H1 (cell line): ENCODE measurements at regions not wholly inside any gene's neighbourhood (a gene's known extent, or its start where the extent isn't known, plus 50 kb on each side); places are given as distances from the start of the nearest gene placed in this dataset.

Experiments
- CTCF ChIA-PET: fragments of 300-600 bp; sonication (Branson Sonifier 250); formaldehyde crosslinking; loops from one replicate; lab custom pipeline; 2021; ENCODE audit not compliant: partially characterized antibody; lab: Charles Lee
- POLR2A ChIA-PET: fragments of 300-600 bp; sonication (Branson Sonifier 250); formaldehyde crosslinking; loops from one replicate; lab custom pipeline; 2021; ENCODE audit warnings: inconsistent platforms; ENCODE audit not compliant: partially characterized antibody; lab: Charles Lee
- DNase-seq, 2 experiments: peaks; one replicate each; pipeline versions ENCODE4 v3.0.0 to v3.0.0-alpha.2; 2010 to 2022; ENCODE audit warnings: low spot score in 2 of 2, low read depth in 1 of 2, mixed read lengths in 1 of 2
- FAIRE-seq: peaks from 2 replicates; lab custom pipeline; 2011; peaks lifted over from hg19 to GRCh38; lab: Jason Lieb, UNC
- H2AFZ ChIP-seq: 2 replicates; pipeline ENCODE4 v1.8.1; 2012; ENCODE audit warnings: low read length, inconsistent platforms
- H2AK5ac ChIP-seq: 2 replicates; pipeline ENCODE4 v1.6.1; 2013; ENCODE audit warnings: low read depth, low read length
- H2BK120ac ChIP-seq: replicated peaks from 2 replicates; pipeline ENCODE3; 2013; ENCODE audit warnings: low read depth, low read length, inconsistent platforms
- H2BK12ac ChIP-seq: 2 replicates; pipeline ENCODE4 v1.6.1; 2013; ENCODE audit warnings: low read depth, low read length
- H2BK15ac ChIP-seq: 2 replicates; pipeline ENCODE4 v1.6.1; 2013; ENCODE audit warnings: low read length
- H2BK20ac ChIP-seq: 2 replicates; pipeline ENCODE4 v1.6.1; 2013; ENCODE audit warnings: low read length
- H2BK5ac ChIP-seq: 2 replicates; pipeline ENCODE4 v1.6.1; 2013; ENCODE audit warnings: low read depth, low read length
- H3K14ac ChIP-seq: 2 replicates; pipeline ENCODE4 v1.6.1; 2013; ENCODE audit warnings: inconsistent platforms; ENCODE audit not compliant: insufficient read length
- H3K18ac ChIP-seq: 2 replicates; pipeline ENCODE4 v1.6.1; 2013; ENCODE audit warnings: low read length; ENCODE audit errors: extremely low read depth
- H3K23ac ChIP-seq: 2 replicates; pipeline ENCODE4 v1.6.1; 2013; ENCODE audit warnings: inconsistent platforms; ENCODE audit not compliant: insufficient read length
- H3K23me2 ChIP-seq: 2 replicates; pipeline ENCODE4 v1.6.1; 2013; ENCODE audit warnings: low read depth, low read length
- H3K27ac ChIP-seq: 2 replicates; pipeline ENCODE4 v1.6.1; 2011; ENCODE audit warnings: low read depth, low read length, inconsistent platforms
- H3K27me3 ChIP-seq, 4 experiments: replicated peaks in 1 of 4; 1 replicate in 1 of 4; 2 replicates in 3 of 4; pipeline versions ENCODE4 v1.6.1 to v1.8.1; 2011 to 2013; ENCODE audit warnings: low read length in 3 of 4, mild to moderate bottlenecking in 3 of 4, inconsistent platforms in 2 of 4, mixed read lengths in 2 of 4, moderate library complexity in 1 of 4; ENCODE audit not compliant: control insufficient read depth in 3 of 4, insufficient read depth in 3 of 4; ENCODE audit errors: extremely low read depth in 1 of 4
- H3K36me3 ChIP-seq, 4 experiments: 2 replicates each; pipeline versions ENCODE4 v1.6.1 to v1.8.1; 2011 to 2013; ENCODE audit warnings: mild to moderate bottlenecking in 4 of 4, low read length in 3 of 4, moderate library complexity in 2 of 4, control low read depth in 1 of 4, inconsistent platforms in 1 of 4; ENCODE audit not compliant: insufficient read depth in 4 of 4, control insufficient read depth in 2 of 4
- H3K4ac ChIP-seq: replicated peaks from 2 replicates; pipeline ENCODE3; 2013; ENCODE audit warnings: low read length, low read depth, mixed read lengths, inconsistent platforms; ENCODE audit not compliant: insufficient read length
- H3K4me1 ChIP-seq, 4 experiments: replicated peaks in 1 of 4; 1 replicate in 1 of 4; 2 replicates in 3 of 4; pipeline versions ENCODE4 v1.6.1 to v1.8.1; 2011 to 2013; ENCODE audit warnings: low read length in 3 of 4, inconsistent platforms in 2 of 4, mixed read lengths in 1 of 4; ENCODE audit not compliant: insufficient read depth in 4 of 4, control insufficient read depth in 3 of 4
- H3K4me2 ChIP-seq, 2 experiments: 2 replicates each; pipeline versions ENCODE4 v1.6.1 to v1.8.1; 2011 to 2013; ENCODE audit warnings: low read depth in 2 of 2, low read length in 2 of 2, control low read depth in 1 of 2, inconsistent platforms in 1 of 2, mild to moderate bottlenecking in 1 of 2; ENCODE audit not compliant: insufficient read depth in 1 of 2
- H3K4me3 ChIP-seq, 4 experiments: fragments of 200-600, 300-600 bp in 1 of 4; sonication (generic), shearing (Covaris generic), sonication (Bioruptor Twin) in 1 of 4; 2 replicates each; pipeline versions ENCODE4 v1.5.1 to v1.8.1; 2011 to 2016; ENCODE audit warnings: low read length in 4 of 4, low read depth in 3 of 4, control low read depth in 2 of 4, inconsistent platforms in 2 of 4, mild to moderate bottlenecking in 2 of 4, mixed read lengths in 1 of 4, moderate library complexity in 1 of 4; ENCODE audit not compliant: insufficient read depth in 2 of 4; ENCODE audit errors: extremely low read depth in 1 of 4
- H3K56ac ChIP-seq: replicated peaks from 2 replicates; pipeline ENCODE3; 2013; ENCODE audit warnings: low read depth, mild to moderate bottlenecking, mixed read lengths, low read length, inconsistent platforms; ENCODE audit not compliant: insufficient read length
- H3K79me1 ChIP-seq: 2 replicates; pipeline ENCODE4 v1.6.1; 2013; ENCODE audit warnings: low read depth, low read length, control low read depth
- H3K79me2 ChIP-seq, 2 experiments: 2 replicates each; pipeline versions ENCODE4 v1.6.1 to v1.8.1; 2012 to 2013; ENCODE audit warnings: low read length in 2 of 2, mild to moderate bottlenecking in 2 of 2, inconsistent platforms in 1 of 2; ENCODE audit not compliant: insufficient read depth in 2 of 2, control insufficient read depth in 1 of 2
- H3K9ac ChIP-seq, 4 experiments: replicated peaks in 1 of 4; 1 replicate in 1 of 4; 2 replicates in 3 of 4; pipeline versions ENCODE4 v1.6.1 to v1.8.1; 2011 to 2013; ENCODE audit warnings: low read depth in 3 of 4, low read length in 3 of 4, control low read depth in 2 of 4, mild to moderate bottlenecking in 2 of 4, moderate library complexity in 2 of 4, inconsistent platforms in 1 of 4; ENCODE audit errors: extremely low read depth in 1 of 4
- H3K9me3 ChIP-seq, 2 experiments: 2 replicates each; pipeline versions ENCODE4 v1.6.1 to v1.8.1; 2012 to 2013; ENCODE audit warnings: mild to moderate bottlenecking in 2 of 2, moderate library complexity in 2 of 2, control low read depth in 1 of 2, inconsistent platforms in 1 of 2, low read depth in 1 of 2, low read length in 1 of 2, mixed read lengths in 1 of 2; ENCODE audit not compliant: insufficient read depth in 2 of 2
- H4K20me1 ChIP-seq, 2 experiments: replicated peaks in 1 of 2; 2 replicates each; pipeline versions ENCODE3 to v1.8.1; 2011 to 2013; ENCODE audit warnings: inconsistent platforms in 2 of 2, low read length in 2 of 2, mild to moderate bottlenecking in 1 of 2; ENCODE audit not compliant: insufficient read depth in 2 of 2, control insufficient read depth in 1 of 2
- H4K5ac ChIP-seq: 2 replicates; pipeline ENCODE4 v1.6.1; 2013; ENCODE audit warnings: low read length, low read depth, mixed read lengths, inconsistent platforms; ENCODE audit not compliant: insufficient read length
- H4K8ac ChIP-seq: 2 replicates; pipeline ENCODE4 v1.8.0; 2013; ENCODE audit warnings: mild to moderate bottlenecking, moderate library complexity, low read length, inconsistent platforms; ENCODE audit not compliant: insufficient read depth; ENCODE audit errors: extremely low read depth
- H4K91ac ChIP-seq: replicated peaks from 2 replicates; pipeline ENCODE3; 2013; ENCODE audit warnings: low read length, mixed read lengths, inconsistent platforms; ENCODE audit not compliant: insufficient read length
- BACH1 ChIP-seq: IDR thresholded peaks from 2 replicates; pipeline ENCODE4 v1.6.1; 2012; ENCODE audit warnings: low read length, improper control_type of control experiment
- CTBP2 ChIP-seq: IDR thresholded peaks from 2 replicates; pipeline ENCODE4 v1.7.0; 2011; ENCODE audit warnings: borderline replicate concordance, mild to moderate bottlenecking, moderate library complexity, mixed read lengths, low read length; ENCODE audit not compliant: insufficient read depth, insufficient read length
- E2F6 ChIP-seq: IDR thresholded peaks from 2 replicates; pipeline ENCODE4 v1.6.1; 2012; ENCODE audit warnings: inconsistent platforms
- FOSL1 ChIP-seq: IDR thresholded peaks from 2 replicates; pipeline ENCODE4 v1.6.1; 2011; ENCODE audit warnings: mild to moderate bottlenecking, low read depth, low read length, moderate library complexity; ENCODE audit not compliant: insufficient read depth
- JUN ChIP-seq: IDR thresholded peaks from 2 replicates; pipeline ENCODE4 v1.6.1; 2011; ENCODE audit warnings: low read depth, mild to moderate bottlenecking, improper control_type of control experiment, low read length
- MAFK ChIP-seq: IDR thresholded peaks from 2 replicates; pipeline ENCODE4 v1.6.1; 2012; ENCODE audit warnings: low read depth, mild to moderate bottlenecking, improper control_type of control experiment, low read length
- NANOG ChIP-seq: IDR thresholded peaks from 2 replicates; pipeline ENCODE4 v1.6.1; 2011; ENCODE audit warnings: low read length, low read depth, mild to moderate bottlenecking, inconsistent platforms; ENCODE audit not compliant: insufficient read depth, poor library complexity, severe bottlenecking
- NRF1 ChIP-seq: IDR thresholded peaks from 2 replicates; pipeline ENCODE4 v1.6.1; 2011; ENCODE audit warnings: mild to moderate bottlenecking, low read depth, low read length, improper control_type of control experiment
- PHF8 ChIP-seq: fragments of 200-600 bp; sonication (generic); conservative IDR thresholded peaks from 2 replicates; pipeline ENCODE4 v1.7.1; 2012; ENCODE audit warnings: low read depth, mild to moderate bottlenecking, inconsistent platforms, low read length, moderate library complexity
- RNF2 ChIP-seq: fragments of 200-900, 300-1000 bp; sonication (generic); IDR thresholded peaks from 2 replicates; pipeline ENCODE4 v1.7.1; 2016; ENCODE audit warnings: borderline replicate concordance, low read depth, mild to moderate bottlenecking, antibody characterized with exemption, low read length; ENCODE audit not compliant: poor library complexity, severe bottlenecking; ENCODE audit errors: missing control alignments
- SIRT6 ChIP-seq: IDR thresholded peaks from one replicate; pipeline ENCODE4 v1.7.1; 2012; ENCODE audit warnings: low read length, inconsistent platforms
- SIX5 ChIP-seq: IDR thresholded peaks from 2 replicates; pipeline ENCODE4 v1.6.1; 2011; ENCODE audit warnings: mild to moderate bottlenecking, low read depth, low read length
- SRF ChIP-seq: IDR thresholded peaks from 2 replicates; pipeline ENCODE4 v1.6.1; 2011; ENCODE audit warnings: mild to moderate bottlenecking, low read depth, low read length, moderate library complexity
- TEAD4 ChIP-seq: IDR thresholded peaks from 2 replicates; pipeline ENCODE4 v1.6.1; 2012; ENCODE audit warnings: low read depth, low read length, inconsistent platforms, mixed read lengths
- WGBS, 2 experiments: shearing (Covaris generic) in 1 of 2; methylation state at CpG; one replicate each; pipeline versions ENCODE4 v1.1.6 to v1.1.7; 2013 to 2015; ENCODE audit warnings: low lambda C conversion rate in 2 of 2, mixed read lengths in 2 of 2, inconsistent platforms in 1 of 2, low coverage in 1 of 2, missing lambda C conversion rate in 1 of 2; ENCODE audit not compliant: insufficient replicate concordance in 2 of 2, insufficient coverage in 1 of 2, insufficient read length in 1 of 2; ENCODE audit errors: extremely low coverage in 1 of 2, missing lambda C conversion rate in 1 of 2; 5-methylcytosine and 5-hydroxymethylcytosine counted together

- Histone ChIP-seq H4K91ac (no peak overlapping the region), H2BK120ac (no peak overlapping the region)
- TF ChIP-seq RNF2 (no peak), SRF (no peak), TEAD4 (no peak), BACH1 (no peak), MAFK (no peak), CTBP2 (no peak), PHF8 (no peak), SIRT6 (no peak), FOSL1 (no peak), E2F6 (no peak), SIX5 (no peak), NRF1 (no peak), NANOG (no peak), JUN (no peak)
These were observed 327.3 kb downstream of the FGFR2 start for GRCh38 chr10:121270906-121271305.

More at GRCh38 chr10:121270906-121271305, 327.3 kb downstream of the FGFR2 start:
- DNase-seq (no peak), FAIRE-seq (no peak)
- H3K23me2 ChIP-seq = no peaks in the 10 kb centered on the region
- ChIA-PET POLR2A (no interaction called here), CTCF (interaction anchor here (1.0 to 3.1 kb wide), 3 partner anchors 10 to 193 kb away, joined by 3 to 15 read pairs (median 3); no protein-coding TSS in a partner anchor)
- H3K18ac ChIP-seq = no peak overlapping the region
- no peak overlapping the region for H2BK12ac ChIP-seq
- 0 out of 4 replicates have a peak, but pooled peaks cover 0 to 2% of the 10 kb centered on the region in 2 experiments for H3K79me2 ChIP-seq
- no peaks in the 10 kb centered on the region for H4K20me1 ChIP-seq
- H3K14ac ChIP-seq = no peak overlapping the region
- H3K56ac ChIP-seq = no peak overlapping the region
- H2BK20ac ChIP-seq = no peak overlapping the region
- H3K9me3 ChIP-seq = no peaks in the 10 kb centered on the region
- no peak overlapping the region for H2BK15ac ChIP-seq
- H3K9ac ChIP-seq = no peak overlapping the region
- no peak overlapping the region for H4K8ac ChIP-seq
- H4K5ac ChIP-seq = no peak overlapping the region
- no peaks in the 10 kb centered on the region for H3K4me1 ChIP-seq
- no peak overlapping the region for H3K4ac ChIP-seq
- H2AK5ac ChIP-seq = no peak overlapping the region
- no peaks in the 10 kb centered on the region for H3K27me3 ChIP-seq
- no peak overlapping the region for H3K4me3 ChIP-seq
- no peak overlapping the region for H2AFZ ChIP-seq
- no peak overlapping the region for H2BK5ac ChIP-seq
- H3K27ac ChIP-seq = no peak overlapping the region
- H3K23ac ChIP-seq = no peak overlapping the region
- H3K36me3 ChIP-seq = no peaks in the 10 kb centered on the region
- no peak overlapping the region for H3K4me2 ChIP-seq
- 82% methylated on average over 7 of the region's 7 CpGs; no CpG with 5 or more reads in 1 of the 2 experiments for WGBS, 2 experiments
- no peaks in the 10 kb centered on the region for H3K79me1 ChIP-seq
